HCT116 (cell line): ENCODE measurements at regions not wholly inside any gene's neighbourhood (a gene's known extent, or its start where the extent isn't known, plus 50 kb on each side); places are given as distances from the start of the nearest gene placed in this dataset.

ENCODE experiments used
- ATF3 ChIP-seq: IDR thresholded peaks from 2 replicates; pipeline ENCODE4 v1.6.1; 2012
- CEBPB ChIP-seq: IDR thresholded peaks from 2 replicates; pipeline ENCODE4 v1.6.1; 2012; ENCODE audit warnings: low read depth
- CTCF ChIP-seq, 3 experiments: fragments of 200-600 bp in 1 of 3; sonication (generic) in 1 of 3; IDR thresholded peaks in 2 of 3; conservative IDR thresholded peaks in 1 of 3; 2 replicates each; pipeline ENCODE4 v1.5.1; 2012 to 2017; ENCODE audit warnings: low read depth in 2 of 3, low read length in 2 of 3, antibody characterized with exemption in 1 of 3, borderline replicate concordance in 1 of 3, control low read depth in 1 of 3, mild to moderate bottlenecking in 1 of 3, mixed read lengths in 1 of 3, mixed run types in 1 of 3, moderate library complexity in 1 of 3; ENCODE audit not compliant: insufficient read depth in 1 of 3
- EZH2 ChIP-seq: fragments of 200-600 bp; sonication (generic); IDR thresholded peaks from 2 replicates; pipeline ENCODE4 v1.6.1; 2017; ENCODE audit warnings: antibody characterized with exemption, mixed run types
- EZH2phosphoT487 ChIP-seq: fragments of 200-600 bp; IDR thresholded peaks from 2 replicates; pipeline ENCODE4 v1.6.1; 2018; ENCODE audit warnings: antibody characterized with exemption, borderline replicate concordance
- MAX ChIP-seq: IDR thresholded peaks from 2 replicates; pipeline ENCODE4 v1.6.1; 2012
- POLR2A ChIP-seq: IDR thresholded peaks from 2 replicates; pipeline ENCODE4 v1.7.0; 2011; ENCODE audit warnings: borderline replicate concordance; ENCODE audit not compliant: insufficient read depth, insufficient read length; ENCODE audit errors: extremely low read depth
- POLR2AphosphoS5 ChIP-seq: IDR thresholded peaks from 2 replicates; pipeline ENCODE4 v1.6.1; 2011; ENCODE audit warnings: mild to moderate bottlenecking, low read depth, low read length, moderate library complexity
- RAD21 ChIP-seq: IDR thresholded peaks from 2 replicates; pipeline ENCODE4 v1.6.1; 2012; ENCODE audit warnings: low read depth, mild to moderate bottlenecking
- REST ChIP-seq: IDR thresholded peaks from 2 replicates; pipeline ENCODE4 v1.6.1; 2012; ENCODE audit warnings: low read depth
- SIN3A ChIP-seq: IDR thresholded peaks from 2 replicates; pipeline ENCODE4 v1.6.1; 2012; ENCODE audit warnings: low read depth

- no peak for TF ChIP-seq CTCF (IDR thresholded peaks at IDR 0.05 in 2 of 3, conservative IDR thresholded peaks at IDR 0.05 in 1 of 3; ENCODE audit: borderline replicate concordance in 1 of 3, insufficient read depth in 1 of 3, low read depth in 2 of 3, low read length in 2 of 3)
- TF ChIP-seq ATF3 = no peak
- TF ChIP-seq EZH2phosphoT487 = no peak
- TF ChIP-seq EZH2 = no peak
- no peak for TF ChIP-seq RAD21
- no peak for TF ChIP-seq POLR2AphosphoS5
- TF ChIP-seq CEBPB = no peak
- TF ChIP-seq REST = no peak
- TF ChIP-seq SIN3A = no peak
- TF ChIP-seq MAX = no peak
- TF ChIP-seq POLR2A = no peak
Measured at GRCh38 chr1:81470275-81470674, 330.5 kb upstream of the ADGRL2 start.
